ENCODE measurements at regions not wholly inside any gene's neighbourhood (a gene's known extent, or its start where the extent isn't known, plus 50 kb on each side); places are given as distances from the start of the nearest gene placed in this dataset.

GRCh38 chr21:15195768-15196167 is 131.0 kb upstream of the NRIP1 start:
- no peak for TF ChIP-seq CTCF (conservative IDR thresholded peaks at IDR 0.05)
- no peak for TF ChIP-seq ZFX (IDR thresholded peaks at IDR 0.05)

Data from C4-2B (cell line).